ENCODE measurements at regions not wholly inside any gene's neighbourhood (a gene's known extent, or its start where the extent isn't known, plus 50 kb on each side); places are given as distances from the start of the nearest gene placed in this dataset.

DNA sequence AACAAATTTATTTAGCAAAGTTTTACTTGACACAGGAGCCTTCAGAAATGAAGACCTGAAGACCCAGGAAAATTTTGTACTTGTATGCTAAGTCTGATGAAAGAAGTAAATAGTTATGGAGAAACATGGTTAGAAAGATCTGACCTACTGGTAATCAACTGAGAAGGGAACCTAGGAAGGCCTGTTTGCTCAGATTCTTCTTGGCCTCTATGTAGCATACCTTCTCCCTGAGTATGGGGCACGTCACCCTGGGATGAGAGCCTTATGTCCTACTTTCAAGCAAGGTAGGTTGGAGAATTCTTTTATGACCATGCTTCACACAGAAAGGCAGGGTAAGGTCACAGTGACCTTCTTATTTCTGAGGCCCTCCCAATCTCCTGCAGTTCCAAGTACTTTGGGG lies 178.6 kb upstream of the CREB1 start:
- in situ Hi-C loops (cut with MboI; ENCODE audit: low sequenced_read_pairs, unreplicated experiment) = no loop called here
- TF ChIP-seq, protein P1, sequence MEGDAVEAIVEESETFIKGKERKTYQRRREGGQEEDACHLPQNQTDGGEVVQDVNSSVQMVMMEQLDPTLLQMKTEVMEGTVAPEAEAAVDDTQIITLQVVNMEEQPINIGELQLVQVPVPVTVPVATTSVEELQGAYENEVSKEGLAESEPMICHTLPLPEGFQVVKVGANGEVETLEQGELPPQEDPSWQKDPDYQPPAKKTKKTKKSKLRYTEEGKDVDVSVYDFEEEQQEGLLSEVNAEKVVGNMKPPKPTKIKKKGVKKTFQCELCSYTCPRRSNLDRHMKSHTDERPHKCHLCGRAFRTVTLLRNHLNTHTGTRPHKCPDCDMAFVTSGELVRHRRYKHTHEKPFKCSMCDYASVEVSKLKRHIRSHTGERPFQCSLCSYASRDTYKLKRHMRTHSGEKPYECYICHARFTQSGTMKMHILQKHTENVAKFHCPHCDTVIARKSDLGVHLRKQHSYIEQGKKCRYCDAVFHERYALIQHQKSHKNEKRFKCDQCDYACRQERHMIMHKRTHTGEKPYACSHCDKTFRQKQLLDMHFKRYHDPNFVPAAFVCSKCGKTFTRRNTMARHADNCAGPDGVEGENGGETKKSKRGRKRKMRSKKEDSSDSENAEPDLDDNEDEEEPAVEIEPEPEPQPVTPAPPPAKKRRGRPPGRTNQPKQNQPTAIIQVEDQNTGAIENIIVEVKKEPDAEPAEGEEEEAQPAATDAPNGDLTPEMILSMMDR (IDR thresholded peaks at IDR 0.05; ENCODE audit: borderline replicate concordance, control extremely low read depth, extremely low read depth, insufficient read depth, missing control alignments) = no peak
- no peak for DNase-seq (ENCODE audit: low spot score)

DNA sequence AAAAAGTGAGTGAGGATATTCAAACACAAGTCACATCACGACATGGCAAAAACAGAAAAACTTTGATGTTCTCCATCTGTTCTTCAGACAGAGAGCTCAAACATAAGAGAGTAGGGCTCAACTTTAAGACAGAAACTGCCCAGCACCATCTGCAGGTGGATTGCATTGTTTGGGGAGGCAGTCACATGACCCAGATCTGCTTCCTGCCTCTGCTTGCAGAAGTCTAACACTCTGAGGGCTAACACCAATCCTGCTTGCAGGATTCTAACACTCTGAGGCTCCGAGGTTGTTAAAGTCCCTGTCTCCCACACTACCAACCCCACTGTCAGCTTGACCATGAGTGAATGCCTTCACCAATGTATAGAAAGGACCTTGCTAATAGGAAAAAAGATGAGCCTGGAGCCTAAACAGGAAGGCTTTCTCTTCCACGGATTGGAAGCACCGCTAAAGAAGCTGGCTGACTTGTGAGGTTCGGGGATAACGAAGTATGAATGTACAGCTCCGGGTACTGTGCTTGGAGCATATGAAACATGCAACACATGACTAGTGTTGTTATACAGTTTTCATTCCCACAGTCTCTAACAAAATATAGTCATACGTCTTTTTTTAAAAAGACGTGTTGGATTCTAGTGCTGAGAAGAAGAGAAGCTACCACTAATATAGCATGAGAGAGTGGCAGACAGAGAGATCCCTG lies 176.6 kb upstream of the CREB1 start:
- TF ChIP-seq, protein P1 (IDR thresholded peaks at IDR 0.05; ENCODE audit: borderline replicate concordance, control extremely low read depth, extremely low read depth, insufficient read depth, missing control alignments) = no peak
- in situ Hi-C loops (cut with MboI; ENCODE audit: low sequenced_read_pairs, unreplicated experiment) = no loop called here
- DNase-seq (ENCODE audit: low spot score) = no peak

DNA sequence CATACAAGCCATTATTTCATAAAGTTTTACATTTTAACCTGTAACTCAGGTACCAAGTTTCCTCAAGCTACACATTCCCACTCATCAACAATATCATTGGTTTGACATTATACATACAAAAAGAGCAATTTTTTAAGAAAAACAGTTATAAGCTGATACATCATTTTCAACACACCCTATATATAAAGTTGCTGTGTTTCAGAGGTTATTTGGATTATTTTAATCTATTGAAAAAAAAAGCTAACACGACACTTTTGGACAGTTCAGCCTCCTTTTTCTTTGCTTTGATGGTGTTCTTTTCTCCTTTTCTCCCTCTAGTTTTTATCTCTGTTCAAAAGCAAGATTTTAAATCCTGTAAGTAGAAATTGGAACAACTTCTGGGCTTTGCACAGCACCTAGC lies 175.9 kb upstream of the CREB1 start:
- no peak for DNase-seq (ENCODE audit: low spot score)
- in situ Hi-C loops (cut with MboI; ENCODE audit: low sequenced_read_pairs, unreplicated experiment) = no loop called here
- TF ChIP-seq, protein P1 (IDR thresholded peaks at IDR 0.05; ENCODE audit: borderline replicate concordance, control extremely low read depth, extremely low read depth, insufficient read depth, missing control alignments) = no peak

DNA sequence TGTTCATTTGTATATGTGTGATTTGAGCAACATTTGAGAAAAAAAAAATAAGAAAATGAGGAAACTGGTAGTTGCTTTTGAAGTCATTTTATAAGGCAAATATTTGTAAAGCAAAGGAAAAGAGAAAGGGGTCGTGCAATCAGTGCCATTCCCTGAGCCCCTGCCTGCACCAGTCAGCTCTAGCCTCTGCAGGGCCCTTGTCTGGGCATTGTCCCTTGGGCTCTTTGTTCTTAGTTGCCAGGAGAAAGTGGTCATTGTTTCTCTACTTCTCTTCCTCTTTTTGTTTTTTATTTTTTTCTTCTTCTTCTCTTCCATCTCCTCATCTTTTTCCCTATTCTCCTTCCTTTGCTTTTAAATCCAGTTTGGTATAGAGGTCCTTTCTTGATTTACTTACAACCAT lies 175.3 kb upstream of the CREB1 start:
- in situ Hi-C loops (cut with MboI; ENCODE audit: low sequenced_read_pairs, unreplicated experiment) = no loop called here
- TF ChIP-seq, protein P1 (IDR thresholded peaks at IDR 0.05; ENCODE audit: borderline replicate concordance, control extremely low read depth, extremely low read depth, insufficient read depth, missing control alignments) = no peak
- DNase-seq (ENCODE audit: low spot score) = no peak

- DNase-seq (ENCODE audit: low spot score) = no peak
- in situ Hi-C loops (cut with MboI; ENCODE audit: low sequenced_read_pairs, unreplicated experiment) = no loop called here
- TF ChIP-seq, protein P1 (IDR thresholded peaks at IDR 0.05; ENCODE audit: borderline replicate concordance, control extremely low read depth, extremely low read depth, insufficient read depth, missing control alignments) = no peak
These were observed 173.2 kb upstream of the CREB1 start for GRCh38 chr2:207356567-207356966.

DNA sequence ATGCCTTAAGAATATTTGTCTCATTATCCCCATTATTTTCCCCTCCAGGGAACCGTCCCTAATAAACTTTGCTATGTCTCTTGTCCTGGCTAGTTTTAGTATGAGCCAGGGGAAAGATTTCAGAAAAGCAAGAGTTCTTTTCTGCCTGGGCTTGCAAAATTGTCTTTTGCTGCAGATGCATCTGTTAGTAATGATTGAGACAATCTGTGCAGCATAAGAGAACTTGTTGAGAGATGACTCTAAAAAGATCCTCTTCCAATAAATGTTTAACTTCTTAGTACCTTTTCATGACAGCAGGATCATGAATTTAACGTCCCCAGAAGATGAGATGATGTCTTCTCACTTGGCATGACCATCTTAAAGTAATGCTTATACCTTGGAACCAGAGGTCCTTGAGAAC lies 172.5 kb upstream of the CREB1 start:
- TF ChIP-seq, protein P1 (IDR thresholded peaks at IDR 0.05; ENCODE audit: borderline replicate concordance, control extremely low read depth, extremely low read depth, insufficient read depth, missing control alignments) = no peak
- in situ Hi-C loops (cut with MboI; ENCODE audit: low sequenced_read_pairs, unreplicated experiment) = no loop called here
- no peak for DNase-seq (ENCODE audit: low spot score)
